GM12878 (cell line): ENCODE measurements at regions not wholly inside any gene's neighbourhood (a gene's known extent, or its start where the extent isn't known, plus 50 kb on each side); places are given as distances from the start of the nearest gene placed in this dataset.

Experiments
- ATAC-seq: fragments of 200-7000 bp; cut with Tn5 transposase; 3 replicates; pipeline ENCODE4 v1.9.1; 2020; ENCODE audit warnings: mild to moderate bottlenecking, moderate library complexity
- BruUV-seq: library from RNA; stranded (reverse); fragments of 400-500 nt; replicated peaks from 2 replicates; lab custom pipeline; 2021; lab: Mats Ljungman, UMichigan
- CTCF ChIA-PET: fragments of 300-600 bp; sonication (Branson Sonifier 250); formaldehyde crosslinking; extraction: SDS; loops from one replicate; lab custom pipeline; 2021; ENCODE audit warnings: inconsistent platforms; lab: Yijun Ruan, JAX
- POLR2A ChIA-PET: fragments of 350-600 bp; formaldehyde crosslinking; extraction: SDS; loops from one replicate; lab custom pipeline; 2021; ENCODE audit warnings: inconsistent platforms; lab: Charles Lee
- RAD21 ChIA-PET: fragments of 300-600 bp; sonication (Branson Sonifier 250); formaldehyde crosslinking; loops from one replicate; lab custom pipeline; 2023; ENCODE audit warnings: antibody characterized with exemption; ENCODE audit not compliant: unreplicated experiment; lab: Charles Lee
- SMC1A ChIA-PET: fragments of 300-600 bp; sonication (Branson Sonifier 250); formaldehyde crosslinking; loops from one replicate; lab custom pipeline; 2023; ENCODE audit not compliant: unreplicated experiment, uncharacterized antibody; lab: Charles Lee
- DNase-seq: peaks from one replicate; pipeline ENCODE4 v3.0.0-alpha.2; 2011; ENCODE audit warnings: low read depth, low spot score
- FAIRE-seq: peaks from 3 replicates; lab custom pipeline; 2011; peaks lifted over from hg19 to GRCh38; lab: Jason Lieb, UNC
- H2AFZ ChIP-seq: 2 replicates; pipeline ENCODE4 v1.6.0; 2011; ENCODE audit warnings: low read depth, low read length, control low read depth; ENCODE audit not compliant: control insufficient read depth
- H3K27ac ChIP-seq: 2 replicates; pipeline ENCODE4 v1.5.1; 2011; ENCODE audit warnings: control low read depth; ENCODE audit not compliant: control insufficient read depth, insufficient read depth
- H3K27me3 ChIP-seq, 2 experiments: replicated peaks in 1 of 2; 2 replicates each; pipeline versions ENCODE4 v1.6.0 to v1.6.1; 2011; ENCODE audit warnings: low read length in 1 of 2; ENCODE audit not compliant: control insufficient read depth in 2 of 2, insufficient read depth in 2 of 2
- H3K36me3 ChIP-seq, 2 experiments: 2 replicates each; pipeline ENCODE4 v1.5.1; 2011; ENCODE audit warnings: low read length in 1 of 2; ENCODE audit not compliant: control insufficient read depth in 2 of 2, insufficient read depth in 2 of 2
- H3K4me1 ChIP-seq: 2 replicates; pipeline ENCODE4 v1.6.1; 2011; ENCODE audit warnings: mild to moderate bottlenecking, low read length, moderate library complexity, mixed read lengths; ENCODE audit not compliant: control insufficient read depth, insufficient read depth
- H3K4me2 ChIP-seq: 2 replicates; pipeline ENCODE4 v1.6.0; 2011; ENCODE audit warnings: control low read depth; ENCODE audit not compliant: control insufficient read depth, insufficient read depth
- H3K4me3 ChIP-seq: fragments of 200-600 bp; sonication (generic); 2 replicates; pipeline ENCODE4 v1.5.1; 2016
- H3K79me2 ChIP-seq: 2 replicates; pipeline ENCODE4 v1.6.0; 2011; ENCODE audit warnings: low read length; ENCODE audit not compliant: control insufficient read depth, insufficient read depth
- H3K9ac ChIP-seq: 2 replicates; pipeline ENCODE4 v1.8.0; 2011; ENCODE audit warnings: low read length, control low read depth, mixed read lengths; ENCODE audit not compliant: control insufficient read depth, insufficient read depth
- H3K9me3 ChIP-seq: replicated peaks from 3 replicates; pipeline ENCODE4 v1.5.1; 2011; ENCODE audit warnings: mild to moderate bottlenecking, low read length; ENCODE audit not compliant: control insufficient read depth, insufficient read depth
- H4K20me1 ChIP-seq: 2 replicates; pipeline ENCODE4 v1.6.0; 2011; ENCODE audit not compliant: control insufficient read depth, insufficient read depth
- BMI1 ChIP-seq: fragments of 450-650 bp; IDR thresholded peaks from 2 replicates; pipeline ENCODE4 v1.6.1; 2016; ENCODE audit warnings: mild to moderate bottlenecking, moderate library complexity, borderline replicate concordance
- BRCA1 ChIP-seq: IDR thresholded peaks from 2 replicates; pipeline ENCODE4 v1.6.1; 2011; ENCODE audit warnings: low read depth, low read length, improper control_type of control experiment
- CEBPB ChIP-seq, 2 experiments: fragments of 150-350 bp in 1 of 2; IDR thresholded peaks; 2 replicates each; pipeline ENCODE4 v1.6.1; 2012 to 2014; ENCODE audit warnings: low read depth in 2 of 2, low read length in 2 of 2, borderline replicate concordance in 1 of 2, inconsistent platforms in 1 of 2
- ESRRA ChIP-seq: IDR thresholded peaks from 2 replicates; pipeline ENCODE4 v1.6.1; 2012; ENCODE audit warnings: mild to moderate bottlenecking, low read length, improper control_type of control experiment
- HCFC1 ChIP-seq: fragments of 150-350 bp; IDR thresholded peaks from 2 replicates; pipeline ENCODE4 v1.6.1; 2014; ENCODE audit warnings: low read length
- HDAC2 ChIP-seq: fragments of 200-600 bp; sonication (generic); IDR thresholded peaks from 2 replicates; pipeline ENCODE4 v1.6.1; 2017
- IRF4 ChIP-seq: IDR thresholded peaks from 2 replicates; pipeline ENCODE4 v1.6.1; 2011; ENCODE audit warnings: low read depth, low read length
- KLF5 ChIP-seq: fragments of 450-650 bp; IDR thresholded peaks from 2 replicates; pipeline ENCODE4 v1.6.1; 2014; ENCODE audit warnings: mild to moderate bottlenecking; ENCODE audit not compliant: partially characterized antibody
- MEF2B ChIP-seq: fragments of 450-650 bp; IDR thresholded peaks from 2 replicates; pipeline ENCODE4 v1.6.1; 2018; ENCODE audit warnings: mild to moderate bottlenecking, moderate library complexity; ENCODE audit not compliant: partially characterized antibody, poor library complexity, severe bottlenecking
- MYC ChIP-seq: IDR thresholded peaks from 2 replicates; pipeline ENCODE4 v1.6.1; 2011; ENCODE audit warnings: mild to moderate bottlenecking, low read length, moderate library complexity, inconsistent platforms; ENCODE audit not compliant: insufficient read depth, insufficient replicate concordance, insufficient read length, severe bottlenecking
- NFYA ChIP-seq: IDR thresholded peaks from 2 replicates; pipeline ENCODE4 v1.6.1; 2011; ENCODE audit warnings: low read depth, mild to moderate bottlenecking, low read length, improper control_type of control experiment, borderline replicate concordance
- PAX5 ChIP-seq: IDR thresholded peaks from 2 replicates; pipeline ENCODE4 v1.6.1; 2011; ENCODE audit warnings: low read depth, low read length, borderline replicate concordance
- POLR2A ChIP-seq: IDR thresholded peaks from 2 replicates; pipeline ENCODE4 v1.6.1; 2011; ENCODE audit warnings: low read depth, mild to moderate bottlenecking, low read length
- RCOR1 ChIP-seq: conservative IDR thresholded peaks from 2 replicates; pipeline ENCODE4 v1.6.1; 2012; ENCODE audit warnings: low read depth, low read length, improper control_type of control experiment
- SRF ChIP-seq, 2 experiments: IDR thresholded peaks; 2 replicates each; pipeline ENCODE4 v1.6.1; 2011; ENCODE audit warnings: low read depth in 2 of 2, low read length in 2 of 2, mild to moderate bottlenecking in 1 of 2, moderate library complexity in 1 of 2
- TARDBP ChIP-seq: IDR thresholded peaks from 2 replicates; pipeline ENCODE4 v1.6.1; 2016; ENCODE audit warnings: borderline replicate concordance
- ZBTB40 ChIP-seq: fragments of 450-650 bp; IDR thresholded peaks from 2 replicates; pipeline ENCODE4 v1.6.1; 2016; ENCODE audit warnings: mild to moderate bottlenecking, moderate library complexity, borderline replicate concordance
- ZNF622 ChIP-seq: fragments of 450-650 bp; IDR thresholded peaks from 2 replicates; pipeline ENCODE4 v1.6.1; 2017; ENCODE audit warnings: mild to moderate bottlenecking, inconsistent platforms
- WGBS: methylation state at CpG from one replicate; pipeline ENCODE4 v1.1.6; 2016; ENCODE audit warnings: low lambda C conversion rate; ENCODE audit not compliant: insufficient replicate concordance, insufficient coverage; ENCODE audit errors: missing lambda C conversion rate; 5-methylcytosine and 5-hydroxymethylcytosine counted together
- in situ Hi-C: fragments of 300-500 bp; cut with MboI; formaldehyde crosslinking; loops from 9 replicates; pipeline ENCODE4 v1.14.3; 2018; ENCODE audit warnings: mixed read lengths
- intact Hi-C: fragments of 100-400 bp; cut with micrococcal nuclease; formaldehyde crosslinking; loops from one replicate; pipeline ENCODE4 v1.14.2; 2022; ENCODE audit not compliant: unreplicated experiment

GRCh38 chr5:71806711-71807110, 87.6 kb downstream of the CARTPT start (continued):
- no peak for TF ChIP-seq RCOR1
- no peak for TF ChIP-seq ZNF622
- TF ChIP-seq PAX5: no peak
- TF ChIP-seq ZBTB40: no peak

GRCh38 chr5:71807909-71808308, 88.8 kb downstream of the CARTPT start:
- Histone ChIP-seq H4K20me1 (no peaks in the 10 kb centered on the region), H2AFZ (no peak overlapping the region), H3K79me2 (no peaks in the 10 kb centered on the region), H3K36me3 (no peaks in the 10 kb centered on the region), H3K4me1 (no peaks in the 10 kb centered on the region), H3K9me3 (no peaks in the 10 kb centered on the region), H3K4me2 (no peak overlapping the region), H3K9ac (no peak overlapping the region), H3K4me3 (no peak overlapping the region), H3K27ac (no peak overlapping the region), H3K27me3 (no peaks in the 10 kb centered on the region; a peak in 1 of 4 replicates)
- intact Hi-C loops (no loop called here), in situ Hi-C loops (no loop called here)
- no peak for ATAC-seq
- no peak for DNase-seq
- CTCF ChIA-PET: no interaction called here
- SMC1A ChIA-PET: no interaction called here
- FAIRE-seq: no peak
- RAD21 ChIA-PET: no interaction called here
- POLR2A ChIA-PET: no interaction called here
- WGBS: 14% methylated on average over 4 of the region's 4 CpGs
- BruUV-seq: no TSS peak
- TF ChIP-seq SRF (IDR thresholded peaks at IDR 0.05; ENCODE audit: low read depth in 2 of 2, low read length in 2 of 2): no peak
- TF ChIP-seq MYC: no peak
- no peak for TF ChIP-seq BRCA1
- TF ChIP-seq ESRRA: no peak
- no peak for TF ChIP-seq NFYA
- no peak for TF ChIP-seq HDAC2
- TF ChIP-seq HCFC1: no peak
- no peak for TF ChIP-seq TARDBP
- no peak for TF ChIP-seq ZBTB40
- TF ChIP-seq POLR2A: no peak
- no peak for TF ChIP-seq IRF4
- no peak for TF ChIP-seq KLF5
- TF ChIP-seq MEF2B: no peak
- no peak for TF ChIP-seq CEBPB (IDR thresholded peaks at IDR 0.05; ENCODE audit: borderline replicate concordance in 1 of 2, low read depth in 2 of 2, low read length in 2 of 2)
- no peak for TF ChIP-seq BMI1
